ENCODE measurements at regions not wholly inside any gene's neighbourhood (a gene's known extent, or its start where the extent isn't known, plus 50 kb on each side); places are given as distances from the start of the nearest gene placed in this dataset.

DNA sequence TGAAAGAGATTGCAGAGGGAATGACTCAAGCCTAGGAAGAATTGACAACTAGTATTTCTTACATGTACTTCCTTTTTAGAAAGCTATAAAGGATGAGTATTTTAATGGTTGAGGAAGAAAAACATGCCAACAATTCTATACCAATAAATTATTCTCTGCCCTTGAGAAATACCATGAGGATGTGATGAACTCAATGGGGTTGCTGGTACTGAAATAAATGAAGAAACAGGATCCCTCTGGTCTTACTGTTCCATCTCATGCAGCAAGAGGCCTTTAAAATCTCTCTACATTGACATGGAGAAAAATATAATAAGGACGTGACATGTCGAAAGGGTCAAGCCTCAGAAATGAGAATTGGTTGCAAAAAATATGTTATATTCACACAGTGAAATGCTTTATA lies 477.3 kb downstream of the GABRG2 start:
- no peak for TF ChIP-seq POLR2A (IDR thresholded peaks at IDR 0.05; ENCODE audit: low read length)
- no peak for TF ChIP-seq CTCF (IDR thresholded peaks at IDR 0.05)
- TF ChIP-seq HMGXB4 (CRISPR knock-in tag; IDR thresholded peaks at IDR 0.05; ENCODE audit: borderline replicate concordance) = no peak
